ENCODE measurements at regions not wholly inside any gene's neighbourhood (a gene's known extent, or its start where the extent isn't known, plus 50 kb on each side); places are given as distances from the start of the nearest gene placed in this dataset.

DNA sequence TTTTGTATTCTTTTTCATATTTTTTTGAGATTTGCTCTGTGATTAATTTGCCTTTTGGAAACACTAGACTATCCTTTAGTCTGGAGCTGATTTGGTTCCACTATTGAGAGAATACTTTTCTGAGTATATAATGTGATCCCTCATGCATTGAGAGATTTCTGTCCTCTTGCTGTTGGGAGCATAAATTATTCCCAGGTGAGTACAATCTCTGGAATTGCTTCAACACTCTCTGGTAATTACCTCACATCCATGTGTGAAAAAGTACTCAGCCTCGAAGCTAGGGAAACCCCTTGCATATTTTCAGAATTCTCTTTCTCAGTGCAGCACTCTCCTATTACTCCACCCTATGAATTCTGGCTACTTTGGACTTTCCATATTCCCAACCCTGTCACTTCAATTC is 550.0 kb downstream of the RAPGEF2 start:
- TF ChIP-seq, protein P1, sequence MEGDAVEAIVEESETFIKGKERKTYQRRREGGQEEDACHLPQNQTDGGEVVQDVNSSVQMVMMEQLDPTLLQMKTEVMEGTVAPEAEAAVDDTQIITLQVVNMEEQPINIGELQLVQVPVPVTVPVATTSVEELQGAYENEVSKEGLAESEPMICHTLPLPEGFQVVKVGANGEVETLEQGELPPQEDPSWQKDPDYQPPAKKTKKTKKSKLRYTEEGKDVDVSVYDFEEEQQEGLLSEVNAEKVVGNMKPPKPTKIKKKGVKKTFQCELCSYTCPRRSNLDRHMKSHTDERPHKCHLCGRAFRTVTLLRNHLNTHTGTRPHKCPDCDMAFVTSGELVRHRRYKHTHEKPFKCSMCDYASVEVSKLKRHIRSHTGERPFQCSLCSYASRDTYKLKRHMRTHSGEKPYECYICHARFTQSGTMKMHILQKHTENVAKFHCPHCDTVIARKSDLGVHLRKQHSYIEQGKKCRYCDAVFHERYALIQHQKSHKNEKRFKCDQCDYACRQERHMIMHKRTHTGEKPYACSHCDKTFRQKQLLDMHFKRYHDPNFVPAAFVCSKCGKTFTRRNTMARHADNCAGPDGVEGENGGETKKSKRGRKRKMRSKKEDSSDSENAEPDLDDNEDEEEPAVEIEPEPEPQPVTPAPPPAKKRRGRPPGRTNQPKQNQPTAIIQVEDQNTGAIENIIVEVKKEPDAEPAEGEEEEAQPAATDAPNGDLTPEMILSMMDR (IDR thresholded peaks at IDR 0.05) = no peak
- TF ChIP-seq EZH2 (IDR thresholded peaks at IDR 0.05; ENCODE audit: borderline replicate concordance, insufficient read depth, low read depth, low read length, poor library complexity, severe bottlenecking) = no peak

Measured in B cell (primary cell).